HepG2 (cell line): ENCODE measurements at regions not wholly inside any gene's neighbourhood (a gene's known extent, or its start where the extent isn't known, plus 50 kb on each side); places are given as distances from the start of the nearest gene placed in this dataset.

Experiments
- ATAC-seq: fragments of 200-7000 bp; cut with Tn5 transposase; 3 replicates; pipeline ENCODE4 v1.9.1; 2020; ENCODE audit warnings: mild to moderate bottlenecking, moderate library complexity
- BruUV-seq: library from RNA; stranded (reverse); fragments of 400-500 nt; replicated peaks from 2 replicates; lab custom pipeline; 2021; lab: Mats Ljungman, UMichigan
- CTCF ChIA-PET: fragments of 300-600 bp; formaldehyde crosslinking; extraction: SDS; loops from one replicate; lab custom pipeline; 2021; ENCODE audit warnings: low total read pairs, inconsistent platforms, low intra/inter-chr PET ratio; lab: Yijun Ruan, JAX
- POLR2A ChIA-PET: fragments of 350-600 bp; sonication (Branson Sonifier 250); formaldehyde crosslinking; loops from one replicate; lab custom pipeline; 2020; ENCODE audit warnings: antibody characterized with exemption, inconsistent platforms; lab: Yijun Ruan, JAX
- DNase-seq: peaks from one replicate; pipeline ENCODE4 v3.0.0-alpha.2; 2015; ENCODE audit warnings: low spot score
- FAIRE-seq: peaks from 3 replicates; lab custom pipeline; 2011; peaks lifted over from hg19 to GRCh38; lab: Jason Lieb, UNC
- H2AFZ ChIP-seq: one replicate; pipeline ENCODE4 v1.6.1; 2011; ENCODE audit warnings: low read length, inconsistent platforms
- H3K27ac ChIP-seq: fragments of 300-600 bp; 3 replicates; pipeline ENCODE4 v1.8.0; 2011; ENCODE audit warnings: mixed run types, mild to moderate bottlenecking, mixed read lengths, low read length, inconsistent platforms; ENCODE audit not compliant: insufficient read depth; ENCODE audit errors: extremely low read length
- H3K27me3 ChIP-seq, 2 experiments: fragments of 200-600 bp in 1 of 2; 2 replicates in 1 of 2; 3 replicates in 1 of 2; pipeline versions ENCODE4 v1.6.0 to v1.8.0; 2011; ENCODE audit warnings: low read length in 2 of 2, mild to moderate bottlenecking in 2 of 2, moderate library complexity in 2 of 2, inconsistent platforms in 1 of 2; ENCODE audit not compliant: insufficient read depth in 2 of 2, control insufficient read depth in 1 of 2
- H3K36me3 ChIP-seq, 2 experiments: fragments of 200-600 bp in 1 of 2; replicated peaks in 1 of 2; 2 replicates in 1 of 2; 3 replicates in 1 of 2; pipeline versions ENCODE4 v1.5.1 to v1.8.0; 2011; ENCODE audit warnings: low read length in 2 of 2, inconsistent platforms in 1 of 2; ENCODE audit not compliant: insufficient read depth in 2 of 2, control insufficient read depth in 1 of 2
- H3K4me1 ChIP-seq: 2 replicates; pipeline ENCODE4 v1.5.1; 2012; ENCODE audit warnings: low read length, inconsistent platforms; ENCODE audit not compliant: insufficient read depth
- H3K4me2 ChIP-seq: 2 replicates; pipeline ENCODE4 v1.6.0; 2011; ENCODE audit warnings: low read depth, low read length, inconsistent platforms
- H3K4me3 ChIP-seq, 3 experiments: fragments of 200-600 bp in 1 of 3; sonication (generic), shearing (Covaris generic) in 1 of 3; replicated peaks in 1 of 3; 2 replicates each; pipeline ENCODE4 v1.5.1; 2011 to 2016; ENCODE audit warnings: low read length in 3 of 3, inconsistent platforms in 2 of 3, low read depth in 2 of 3, mild to moderate bottlenecking in 2 of 3, control low read depth in 1 of 3, mixed read lengths in 1 of 3; ENCODE audit not compliant: insufficient read depth in 1 of 3
- H3K79me2 ChIP-seq: one replicate; pipeline ENCODE4 v1.6.1; 2011; ENCODE audit warnings: low read length, inconsistent platforms; ENCODE audit not compliant: insufficient read depth
- H3K9ac ChIP-seq: 2 replicates; pipeline ENCODE4 v1.6.0; 2011; ENCODE audit warnings: mild to moderate bottlenecking, low read depth, low read length, inconsistent platforms; ENCODE audit not compliant: insufficient read depth
- H3K9me3 ChIP-seq: 2 replicates; pipeline ENCODE4 v1.5.1; 2012; ENCODE audit warnings: mild to moderate bottlenecking, low read length
- H4K20me1 ChIP-seq: 2 replicates; pipeline ENCODE4 v1.6.0; 2011; ENCODE audit warnings: inconsistent platforms, mild to moderate bottlenecking, low read length, moderate library complexity; ENCODE audit not compliant: insufficient read depth
- BORCS8-MEF2B ChIP-seq: sonication (generic); formaldehyde crosslinking; IDR thresholded peaks from 2 replicates; pipeline ENCODE4 v1.8.0; 2022; ENCODE audit warnings: mild to moderate bottlenecking, missing genetic modification reagents
- REXO4 ChIP-seq: sonication (generic); formaldehyde crosslinking; IDR thresholded peaks from 2 replicates; pipeline ENCODE4 v1.8.0; 2022; ENCODE audit warnings: missing genetic modification reagents, mild to moderate bottlenecking, borderline replicate concordance
- WGBS: methylation state at CpG from one replicate; pipeline ENCODE4 v1.1.6; 2017; ENCODE audit warnings: low lambda C conversion rate; 5-methylcytosine and 5-hydroxymethylcytosine counted together
- in situ Hi-C: cut with HindIII; loops from 2 replicates; pipeline ENCODE4 v1.10.0; 2017; ENCODE audit warnings: low pct_unique_long_range_greater_than_20kb; ENCODE audit not compliant: extremely low pct_ligation_motif_present
- intact Hi-C: fragments of 100-400 bp; cut with micrococcal nuclease; formaldehyde crosslinking; loops from one replicate; pipeline ENCODE4 v1.10.0; 2022; ENCODE audit not compliant: unreplicated experiment
- TF ChIP-seq, protein P1 (sequence below): IDR thresholded peaks from 2 replicates; pipeline ENCODE4 v1.6.1; 2016; ENCODE audit warnings: missing biosample characterization, missing genetic modification reagents, low read depth
- TF ChIP-seq, protein P2 (sequence below): sonication (generic); formaldehyde crosslinking; IDR thresholded peaks from 2 replicates; pipeline ENCODE4 v1.8.0; 2022; ENCODE audit warnings: missing genetic modification reagents, mild to moderate bottlenecking, borderline replicate concordance
- TF ChIP-seq, protein P3 (sequence below): sonication (generic); formaldehyde crosslinking; IDR thresholded peaks from one replicate; pipeline ENCODE4 v1.5.1; 2020; ENCODE audit warnings: mild to moderate bottlenecking, missing genetic modification reagents; ENCODE audit errors: not compliant biosample characterization

DNA sequence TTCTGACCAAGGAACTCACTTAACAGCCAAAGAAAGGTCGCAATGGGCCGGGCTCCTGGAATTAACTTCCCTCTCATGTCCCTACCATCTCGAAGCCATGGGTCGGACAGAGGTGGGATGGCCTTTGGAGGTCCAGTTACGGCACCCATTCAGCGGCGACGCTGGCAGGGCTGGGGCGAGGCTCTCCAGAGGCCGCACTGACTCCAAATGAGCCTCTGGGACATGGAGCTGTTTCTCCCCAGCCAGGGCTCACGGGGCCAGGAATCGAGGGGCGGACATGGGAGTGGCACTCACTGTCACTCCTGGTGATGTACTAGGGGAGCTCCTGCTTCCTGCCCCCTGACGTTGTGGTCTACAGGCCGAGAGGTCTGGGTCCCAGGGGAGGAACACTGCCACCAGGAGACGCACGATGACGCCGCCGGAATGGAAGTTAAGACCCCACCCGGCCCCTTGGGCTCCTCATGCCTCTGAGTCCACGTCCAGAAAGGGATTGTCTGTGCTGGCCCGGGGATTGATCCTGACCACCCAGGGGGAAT lies 60.7 kb upstream of the METRNL start:
- DNase-seq (no peak), FAIRE-seq (no peak), ATAC-seq (no peak)
- CTCF ChIA-PET = no interaction called here
- Histone ChIP-seq H3K27ac (no peak overlapping the region), H3K4me2 (no peak overlapping the region), H2AFZ (no peak overlapping the region), H3K27me3 (no peaks in the 10 kb centered on the region), H3K4me3 (no peak overlapping the region), H4K20me1 (no peaks in the 10 kb centered on the region), H3K36me3 (peaks cover under 1 to 5% of the 10 kb centered on the region in 2 experiments; a peak in 4 of 5 replicates), H3K9ac (no peak overlapping the region), H3K4me1 (peaks cover 8% of the 10 kb centered on the region; the same call in 1 of the 2 replicates), H3K79me2 (no peaks in the 10 kb centered on the region), H3K9me3 (no peaks in the 10 kb centered on the region)
- intact Hi-C loops = no loop called here
- POLR2A ChIA-PET = no interaction called here
- in situ Hi-C loops = no loop called here
- BruUV-seq = no TSS peak
- 96% methylated on average over 17 of the region's 23 CpGs for WGBS
- TF ChIP-seq, protein P1, sequence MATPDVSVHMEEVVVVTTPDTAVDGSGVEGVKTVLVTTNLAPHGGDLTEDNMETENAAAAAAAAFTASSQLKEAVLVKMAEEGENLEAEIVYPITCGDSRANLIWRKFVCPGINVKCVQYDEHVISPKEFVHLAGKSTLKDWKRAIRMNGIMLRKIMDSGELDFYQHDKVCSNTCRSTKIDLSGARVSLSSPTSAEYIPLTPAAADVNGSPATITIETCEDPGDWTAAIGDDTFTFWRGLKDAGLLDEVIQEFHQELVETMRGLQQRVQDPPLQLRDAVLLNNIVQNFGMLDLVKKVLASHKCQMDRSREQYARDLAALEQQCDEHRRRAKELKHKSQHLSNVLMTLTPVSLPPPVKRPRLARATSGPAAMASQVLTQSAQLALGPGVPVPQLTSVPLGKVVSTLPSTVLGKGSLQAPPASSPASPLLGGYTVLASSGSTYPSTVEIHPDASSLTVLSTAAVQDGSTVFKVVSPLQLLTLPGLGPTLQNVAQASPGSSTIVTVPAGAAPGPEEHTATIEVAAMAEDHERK (CRISPR knock-in tag) = no peak
- no peak for TF ChIP-seq BORCS8-MEF2B (CRISPR knock-in tag)
- TF ChIP-seq REXO4 = no peak
- TF ChIP-seq, protein P2, sequence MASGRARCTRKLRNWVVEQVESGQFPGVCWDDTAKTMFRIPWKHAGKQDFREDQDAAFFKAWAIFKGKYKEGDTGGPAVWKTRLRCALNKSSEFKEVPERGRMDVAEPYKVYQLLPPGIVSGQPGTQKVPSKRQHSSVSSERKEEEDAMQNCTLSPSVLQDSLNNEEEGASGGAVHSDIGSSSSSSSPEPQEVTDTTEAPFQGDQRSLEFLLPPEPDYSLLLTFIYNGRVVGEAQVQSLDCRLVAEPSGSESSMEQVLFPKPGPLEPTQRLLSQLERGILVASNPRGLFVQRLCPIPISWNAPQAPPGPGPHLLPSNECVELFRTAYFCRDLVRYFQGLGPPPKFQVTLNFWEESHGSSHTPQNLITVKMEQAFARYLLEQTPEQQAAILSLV (CRISPR knock-in tag) = no peak
- TF ChIP-seq, protein P3, sequence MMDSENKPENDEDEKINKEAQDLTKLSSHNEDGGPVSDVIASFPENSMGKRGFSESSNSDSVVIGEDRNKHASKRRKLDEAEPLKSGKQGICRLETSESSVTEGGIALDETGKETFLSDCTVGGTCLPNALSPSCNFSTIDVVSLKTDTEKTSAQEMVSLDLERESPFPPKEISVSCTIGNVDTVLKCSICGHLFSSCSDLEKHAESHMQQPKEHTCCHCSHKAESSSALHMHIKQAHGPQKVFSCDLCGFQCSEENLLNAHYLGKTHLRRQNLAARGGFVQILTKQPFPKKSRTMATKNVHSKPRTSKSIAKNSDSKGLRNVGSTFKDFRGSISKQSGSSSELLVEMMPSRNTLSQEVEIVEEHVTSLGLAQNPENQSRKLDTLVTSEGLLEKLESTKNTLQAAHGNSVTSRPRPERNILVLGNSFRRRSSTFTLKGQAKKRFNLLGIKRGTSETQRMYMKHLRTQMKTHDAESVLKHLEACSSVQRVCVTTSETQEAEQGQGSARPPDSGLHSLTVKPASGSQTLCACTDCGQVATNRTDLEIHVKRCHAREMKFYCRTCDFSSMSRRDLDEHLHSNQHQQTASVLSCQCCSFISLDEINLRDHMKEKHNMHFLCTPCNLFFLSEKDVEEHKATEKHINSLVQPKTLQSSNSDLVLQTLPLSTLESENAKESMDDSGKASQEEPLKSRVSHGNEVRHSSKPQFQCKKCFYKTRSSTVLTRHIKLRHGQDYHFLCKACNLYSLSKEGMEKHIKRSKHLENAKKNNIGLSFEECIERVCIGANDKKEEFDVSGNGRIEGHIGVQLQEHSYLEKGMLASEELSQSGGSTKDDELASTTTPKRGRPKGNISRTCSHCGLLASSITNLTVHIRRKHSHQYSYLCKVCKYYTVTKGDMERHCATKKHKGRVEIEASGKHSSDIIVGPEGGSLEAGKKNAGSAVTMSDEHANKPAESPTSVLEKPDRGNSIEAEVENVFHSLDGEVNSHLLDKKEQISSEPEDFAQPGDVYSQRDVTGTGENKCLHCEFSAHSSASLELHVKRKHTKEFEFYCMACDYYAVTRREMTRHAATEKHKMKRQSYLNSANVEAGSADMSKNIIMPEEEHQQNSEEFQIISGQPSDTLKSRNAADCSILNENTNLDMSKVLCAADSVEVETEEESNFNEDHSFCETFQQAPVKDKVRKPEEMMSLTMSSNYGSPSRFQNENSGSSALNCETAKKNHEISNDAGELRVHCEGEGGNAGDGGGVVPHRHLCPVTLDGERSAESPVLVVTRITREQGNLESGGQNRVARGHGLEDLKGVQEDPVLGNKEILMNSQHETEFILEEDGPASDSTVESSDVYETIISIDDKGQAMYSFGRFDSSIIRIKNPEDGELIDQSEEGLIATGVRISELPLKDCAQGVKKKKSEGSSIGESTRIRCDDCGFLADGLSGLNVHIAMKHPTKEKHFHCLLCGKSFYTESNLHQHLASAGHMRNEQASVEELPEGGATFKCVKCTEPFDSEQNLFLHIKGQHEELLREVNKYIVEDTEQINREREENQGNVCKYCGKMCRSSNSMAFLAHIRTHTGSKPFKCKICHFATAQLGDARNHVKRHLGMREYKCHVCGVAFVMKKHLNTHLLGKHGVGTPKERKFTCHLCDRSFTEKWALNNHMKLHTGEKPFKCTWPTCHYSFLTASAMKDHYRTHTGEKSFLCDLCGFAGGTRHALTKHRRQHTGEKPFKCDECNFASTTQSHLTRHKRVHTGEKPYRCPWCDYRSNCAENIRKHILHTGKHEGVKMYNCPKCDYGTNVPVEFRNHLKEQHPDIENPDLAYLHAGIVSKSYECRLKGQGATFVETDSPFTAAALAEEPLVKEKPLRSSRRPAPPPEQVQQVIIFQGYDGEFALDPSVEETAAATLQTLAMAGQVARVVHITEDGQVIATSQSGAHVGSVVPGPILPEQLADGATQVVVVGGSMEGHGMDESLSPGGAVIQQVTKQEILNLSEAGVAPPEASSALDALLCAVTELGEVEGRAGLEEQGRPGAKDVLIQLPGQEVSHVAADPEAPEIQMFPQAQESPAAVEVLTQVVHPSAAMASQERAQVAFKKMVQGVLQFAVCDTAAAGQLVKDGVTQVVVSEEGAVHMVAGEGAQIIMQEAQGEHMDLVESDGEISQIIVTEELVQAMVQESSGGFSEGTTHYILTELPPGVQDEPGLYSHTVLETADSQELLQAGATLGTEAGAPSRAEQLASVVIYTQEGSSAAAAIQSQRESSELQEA (CRISPR knock-in tag) = no peak
